H54 (cell line): ENCODE measurements at regions not wholly inside any gene's neighbourhood (a gene's known extent, or its start where the extent isn't known, plus 50 kb on each side); places are given as distances from the start of the nearest gene placed in this dataset.
"Not testable (repeated sequence)": the region's sequence is repeated elsewhere in the genome, so short reads cannot be mapped to it uniquely, and the experiment has no call there.

Source experiments
- DNase-seq: peaks from one replicate; pipeline ENCODE4 v3.0.0; 2011; ENCODE audit warnings: low spot score, mixed read lengths; ENCODE audit not compliant: insufficient read length
- FAIRE-seq: peaks from 3 replicates; lab custom pipeline; 2011; peaks lifted over from hg19 to GRCh38; lab: Jason Lieb, UNC
- POLR2A ChIP-seq: IDR thresholded peaks from 2 replicates; pipeline ENCODE4 v1.6.1; 2011; ENCODE audit warnings: low read depth, mild to moderate bottlenecking, low read length

- FAIRE-seq (peak; percentile 89), DNase-seq (no peak)
- TF ChIP-seq POLR2A, result no peak
These were observed 57.1 kb downstream of the ADCYAP1 start for GRCh38 chr18:961644-962355.

GRCh38 chr18:963276-963675, 58.6 kb downstream of the ADCYAP1 start:
- FAIRE-seq (no peak), DNase-seq (no peak)
- TF ChIP-seq POLR2A, result no peak

GRCh38 chr18:965921-966758, 61.5 kb downstream of the ADCYAP1 start:
- DNase-seq (no peak), FAIRE-seq (no peak)
- TF ChIP-seq POLR2A, result no peak

GRCh38 chr18:966759-967576, 62.3 kb downstream of the ADCYAP1 start:
- no peak for FAIRE-seq
- no peak for TF ChIP-seq POLR2A
- DNase-seq, result no peak

- FAIRE-seq, DNase-seq: not testable (repeated sequence)
These were observed 64.2 kb downstream of the ADCYAP1 start for GRCh38 chr18:968910-969309.

GRCh38 chr18:969311-969710, 64.6 kb downstream of the ADCYAP1 start:
- not testable (repeated sequence) for FAIRE-seq, DNase-seq

GRCh38 chr18:974606-975005, 69.9 kb downstream of the ADCYAP1 start:
- FAIRE-seq, result not testable (repeated sequence)

GRCh38 chr18:976393-977128, 71.9 kb downstream of the ADCYAP1 start:
- DNase-seq, FAIRE-seq: not testable (repeated sequence)

More at GRCh38 chr18:974606-975005, 69.9 kb downstream of the ADCYAP1 start:
- not testable (repeated sequence) for DNase-seq

- DNase-seq, FAIRE-seq: not testable (repeated sequence)
These were observed 72.7 kb downstream of the ADCYAP1 start for GRCh38 chr18:977327-977726.

- not testable (repeated sequence) for DNase-seq
These were observed 73.1 kb downstream of the ADCYAP1 start for GRCh38 chr18:977732-978131.

GRCh38 chr18:980586-980985, 75.9 kb downstream of the ADCYAP1 start:
- DNase-seq, result no peak
- no peak for TF ChIP-seq POLR2A
- FAIRE-seq, result no peak

More at GRCh38 chr18:977732-978131, 73.1 kb downstream of the ADCYAP1 start:
- not testable (repeated sequence) for FAIRE-seq

GRCh38 chr18:984004-984403, 79.3 kb downstream of the ADCYAP1 start:
- no peak for DNase-seq
- no peak for TF ChIP-seq POLR2A
- no peak for FAIRE-seq

GRCh38 chr18:985212-985661, 80.6 kb downstream of the ADCYAP1 start:
- no peak for FAIRE-seq
- no peak for DNase-seq
- TF ChIP-seq POLR2A, result no peak
